ENCODE measurements at regions not wholly inside any gene's neighbourhood (a gene's known extent, or its start where the extent isn't known, plus 50 kb on each side); places are given as distances from the start of the nearest gene placed in this dataset.

- no peak for DNase-seq
Measured at GRCh38 chr10:131585761-131586160, 274.2 kb upstream of the TCERG1L start.

DNA sequence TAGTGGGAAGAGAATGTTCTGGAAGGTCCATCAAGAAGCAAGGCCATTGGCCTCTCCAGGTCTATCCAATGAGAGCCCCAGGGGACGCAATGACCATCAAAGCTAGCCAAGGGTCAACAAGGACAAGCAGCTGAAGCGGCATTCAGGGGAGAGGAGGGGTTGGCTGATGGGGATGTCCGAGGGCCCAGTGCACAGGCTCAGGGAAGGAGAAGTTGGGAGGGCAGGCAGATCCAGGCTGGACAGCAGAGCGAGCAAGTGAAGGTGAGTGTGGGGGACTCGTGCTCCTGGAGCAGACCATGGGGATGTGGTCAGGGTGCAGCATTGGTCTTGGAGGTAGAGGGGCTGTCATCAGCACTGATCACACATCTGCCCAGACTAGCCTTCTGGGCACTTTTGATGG is 275.4 kb upstream of the TCERG1L start:
- DNase-seq: no peak

- DNase-seq: no peak
Measured at GRCh38 chr10:131587976-131588680, 276.6 kb upstream of the TCERG1L start.

GRCh38 chr10:131588704-131589220 is 277.2 kb upstream of the TCERG1L start:
- no peak for DNase-seq

GRCh38 chr10:131590567-131590966 is 279.0 kb upstream of the TCERG1L start:
- no peak for DNase-seq

GRCh38 chr10:131591936-131592335 is 280.4 kb upstream of the TCERG1L start:
- DNase-seq: no peak

GRCh38 chr10:131609176-131609575 is 291.6 kb upstream of the PPP2R2D start:
- no peak for DNase-seq

- no peak for DNase-seq
Measured at GRCh38 chr10:131615150-131615549, 285.7 kb upstream of the PPP2R2D start.

DNA sequence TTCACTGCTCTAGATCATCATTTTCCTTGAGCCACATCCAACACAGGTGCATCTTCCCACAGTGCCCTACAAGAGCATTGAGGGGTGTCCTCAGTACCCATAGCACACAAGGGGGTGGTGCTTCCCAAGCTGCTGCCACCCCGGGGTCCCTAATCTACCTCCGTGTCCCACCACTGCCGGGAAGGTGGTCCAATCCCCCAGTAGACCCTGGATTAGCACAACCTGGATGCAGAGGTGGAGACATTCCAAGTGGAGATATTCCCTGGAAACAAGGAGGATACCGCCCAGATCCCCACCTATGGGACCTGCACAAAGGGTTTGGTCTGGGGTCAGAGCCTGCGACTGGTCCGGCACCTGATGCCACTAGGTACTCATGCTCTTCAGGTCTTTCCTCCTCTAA is 284.8 kb upstream of the PPP2R2D start:
- DNase-seq: no peak

DNA sequence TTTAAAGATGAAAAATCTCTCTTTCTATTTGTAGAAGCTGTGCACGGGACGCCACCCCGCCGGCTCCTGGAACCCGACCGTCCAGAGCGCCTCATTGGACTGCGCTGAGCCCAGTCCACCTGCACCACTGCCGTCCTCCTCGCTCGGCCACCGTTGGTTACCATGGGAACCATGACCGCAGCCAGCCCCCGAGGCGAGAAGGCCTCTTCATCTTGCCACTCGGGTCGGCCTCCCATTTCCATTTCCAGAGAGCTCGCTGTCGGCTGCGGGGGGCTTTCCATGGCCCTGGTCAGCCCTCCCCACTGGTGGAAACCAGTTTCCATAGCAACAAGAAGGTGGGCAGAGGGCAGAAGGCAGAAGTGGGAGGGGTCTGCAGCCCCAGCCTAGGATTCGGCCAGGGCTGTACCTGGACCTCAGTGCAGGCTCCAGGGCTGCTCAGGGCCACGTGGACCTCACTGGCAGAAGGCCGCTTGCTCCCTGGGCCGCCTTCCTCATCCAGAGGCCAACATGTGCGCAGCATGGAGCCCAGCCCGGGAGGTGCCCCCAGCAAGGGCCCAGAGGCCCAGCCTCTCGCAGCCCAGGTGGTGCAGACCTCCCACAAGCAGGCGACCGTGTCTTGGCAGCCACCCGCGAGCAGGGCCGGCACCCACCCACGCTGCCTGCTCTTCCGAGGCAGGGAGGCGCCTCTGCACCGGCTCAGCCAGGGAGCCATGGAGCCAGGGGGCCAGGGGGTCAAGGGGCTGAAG is 283.5 kb upstream of the PPP2R2D start:
- DNase-seq: no peak

DNA sequence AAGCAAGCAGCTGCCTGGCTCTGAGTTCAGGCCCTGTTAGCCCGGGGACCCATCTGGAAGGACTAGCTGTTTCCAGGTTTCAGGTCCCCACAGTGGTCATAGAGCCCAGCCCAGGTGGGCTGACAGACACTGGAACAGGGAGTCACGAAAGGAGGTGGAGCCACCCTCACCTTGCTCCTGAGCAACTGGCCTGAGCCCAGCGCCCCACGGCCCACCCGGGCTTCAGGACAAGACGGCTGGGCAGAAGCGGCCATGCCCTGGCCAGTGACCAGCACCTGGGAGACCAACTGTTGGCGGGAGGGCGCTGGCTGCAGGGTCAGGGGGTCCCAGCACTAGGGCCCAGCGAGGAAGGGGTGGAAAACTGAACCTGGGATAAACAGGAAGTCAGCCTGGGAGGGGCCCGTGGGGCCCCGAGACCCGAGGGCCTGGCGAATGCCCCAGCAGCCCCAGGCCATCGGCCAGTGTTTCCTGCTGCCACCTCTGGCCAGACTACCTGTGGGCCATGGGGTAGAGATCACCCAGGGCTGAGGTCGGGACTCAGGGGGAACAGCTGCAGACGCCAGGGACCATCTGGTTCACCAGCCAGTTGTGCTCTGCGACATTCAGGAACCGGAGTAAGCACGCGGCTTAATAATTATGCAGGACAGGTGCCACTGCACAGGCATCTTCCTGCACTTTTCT is 282.1 kb upstream of the PPP2R2D start:
- no peak for DNase-seq

DNA sequence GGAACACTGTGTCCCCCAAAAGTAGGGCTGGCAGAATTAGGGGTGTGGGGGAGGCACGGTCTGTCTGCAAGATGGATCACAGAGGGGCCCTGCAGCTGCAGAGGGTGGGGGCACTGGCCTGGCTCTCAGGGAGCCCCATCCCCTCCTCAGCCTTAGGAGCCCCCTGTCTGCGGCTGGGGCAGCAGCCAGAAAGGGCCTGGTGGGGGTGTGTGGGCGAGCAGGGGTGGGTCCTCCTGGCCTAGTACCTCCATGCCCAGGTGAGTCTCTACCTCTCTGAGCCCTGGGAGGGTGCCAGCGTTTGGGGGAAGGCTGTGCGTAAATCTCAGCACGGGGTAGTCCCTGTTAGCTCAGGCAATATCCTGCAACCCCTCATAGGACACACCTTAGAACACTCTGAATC is 280.5 kb upstream of the PPP2R2D start:
- DNase-seq: no peak

DNA sequence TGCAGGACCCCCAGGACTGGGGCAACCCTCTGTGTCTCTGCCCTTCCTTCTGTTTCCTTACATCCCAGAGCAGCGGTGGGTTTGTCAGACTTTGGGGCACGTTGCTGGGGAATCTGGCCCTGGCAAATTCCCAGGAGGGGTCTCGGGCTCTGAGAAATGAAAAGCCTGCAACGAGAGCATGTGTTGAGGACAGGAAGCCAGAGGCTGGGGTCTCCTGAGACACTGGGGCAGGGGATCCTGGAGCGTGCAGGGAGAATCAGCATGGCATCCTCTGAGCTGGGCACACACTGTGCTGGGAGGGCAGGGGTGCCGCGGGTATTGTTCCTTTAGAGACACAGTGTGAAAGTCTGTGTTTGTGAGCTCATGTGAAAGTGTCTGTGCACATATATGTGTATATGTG is 279.9 kb upstream of the PPP2R2D start:
- DNase-seq: no peak

DNA sequence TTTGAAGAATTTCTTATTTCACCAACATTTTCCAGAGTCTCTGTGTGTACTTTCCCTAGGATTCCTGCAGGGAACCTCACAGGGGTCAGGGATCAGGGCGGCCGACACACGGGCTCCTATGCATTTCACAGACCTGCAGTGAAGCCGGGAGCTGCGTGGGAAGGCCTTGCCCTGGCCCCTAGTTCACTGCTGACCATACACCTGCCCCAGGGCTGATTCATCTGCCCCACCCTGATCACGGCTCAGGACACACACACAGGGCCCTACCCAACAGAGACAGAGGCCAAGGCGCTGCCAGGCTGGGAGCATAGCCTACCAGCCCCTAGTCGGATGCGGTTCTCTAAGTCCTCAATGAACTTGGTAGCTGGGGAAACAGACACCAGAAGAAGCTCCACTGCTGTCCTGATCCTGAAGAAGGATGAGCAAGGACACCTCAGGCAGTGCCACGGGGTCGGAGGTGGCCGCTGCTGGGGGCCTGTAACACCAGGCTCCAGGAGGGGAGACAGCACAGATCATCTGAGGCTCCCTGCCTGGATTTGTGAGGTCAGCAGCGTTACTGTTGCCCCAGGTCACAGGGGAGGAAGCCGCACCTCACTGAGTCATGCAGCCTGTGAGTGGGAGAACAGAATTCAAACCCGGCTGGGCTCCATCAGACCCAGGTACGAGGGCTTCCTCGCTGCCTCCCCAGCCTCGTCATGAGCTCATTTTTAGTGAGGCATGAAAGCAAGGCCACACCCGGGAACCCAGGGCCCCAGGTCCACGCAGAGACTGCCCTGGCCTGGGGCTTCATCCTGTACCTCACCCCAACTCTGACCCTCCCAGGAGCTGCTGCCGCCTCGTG is 278.8 kb upstream of the PPP2R2D start:
- DNase-seq: no peak

DNA sequence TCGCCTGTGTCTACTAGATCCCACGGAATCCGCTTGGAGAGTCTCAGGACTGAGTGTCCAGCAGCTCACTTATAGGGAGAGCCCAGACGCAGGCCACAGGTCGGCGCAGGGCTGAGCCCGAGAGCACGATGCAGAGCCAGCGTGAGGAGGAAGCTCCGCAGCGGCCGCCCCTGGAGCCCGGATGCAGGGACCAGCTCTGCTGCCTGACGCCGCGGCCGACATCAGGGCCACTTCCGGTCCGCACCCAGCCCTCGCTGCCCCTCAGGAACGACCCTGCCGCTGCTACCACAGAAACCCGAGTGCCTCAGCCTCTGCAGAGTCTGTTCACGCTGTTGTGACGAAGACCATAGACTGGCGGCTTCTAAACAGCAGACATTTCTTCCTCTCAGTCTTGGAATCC is 275.8 kb upstream of the PPP2R2D start:
- no peak for DNase-seq

DNA sequence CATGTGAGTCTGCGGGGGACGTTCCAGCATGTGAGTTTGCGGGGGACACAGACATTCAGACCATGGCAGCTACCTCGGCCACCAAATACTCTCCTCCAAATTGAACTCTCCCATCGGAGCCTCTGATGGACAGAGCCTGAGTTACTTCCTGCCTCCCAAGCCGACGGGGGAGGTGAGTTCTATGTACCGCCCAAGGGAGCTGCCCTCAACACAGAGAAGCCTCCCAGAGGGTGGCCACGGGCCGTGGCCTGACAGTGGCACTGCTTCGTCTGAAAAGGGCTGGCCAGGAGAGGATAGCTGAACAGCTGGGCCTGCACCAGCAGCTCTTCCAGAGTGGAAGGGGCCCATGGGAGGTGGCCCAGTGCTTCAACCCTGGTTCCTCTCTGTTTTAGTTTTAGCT is 274.5 kb upstream of the PPP2R2D start:
- no peak for DNase-seq

GRCh38 chr10:131629026-131629770 is 271.6 kb upstream of the PPP2R2D start:
- DNase-seq: no peak

- DNase-seq: no peak
Measured at GRCh38 chr10:131630772-131631258, 270.0 kb upstream of the PPP2R2D start.

- DNase-seq: no peak
Measured at GRCh38 chr10:131631619-131632018, 269.2 kb upstream of the PPP2R2D start.

DNA sequence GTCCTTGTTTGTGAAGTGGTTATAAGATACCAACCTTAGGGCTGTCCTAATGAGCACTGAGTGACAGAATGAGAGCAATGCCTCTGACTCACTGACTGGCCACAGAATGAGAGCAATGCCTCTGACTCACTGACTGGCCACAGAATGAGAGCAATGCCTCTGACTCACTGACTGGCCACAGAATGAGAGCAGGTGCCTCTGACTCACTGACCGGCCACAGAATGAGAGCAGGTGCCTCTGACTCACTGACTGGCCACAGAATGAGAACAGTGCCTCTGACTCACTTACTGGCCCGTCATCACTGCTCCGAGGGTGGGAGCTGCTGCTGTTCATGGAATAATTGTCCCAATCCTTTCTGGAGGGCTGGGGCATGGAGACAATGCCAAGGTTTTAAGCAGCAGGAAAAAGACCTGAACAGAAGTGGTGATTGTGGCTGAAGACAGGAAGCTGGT is 265.2 kb upstream of the PPP2R2D start:
- DNase-seq: no peak

DNA sequence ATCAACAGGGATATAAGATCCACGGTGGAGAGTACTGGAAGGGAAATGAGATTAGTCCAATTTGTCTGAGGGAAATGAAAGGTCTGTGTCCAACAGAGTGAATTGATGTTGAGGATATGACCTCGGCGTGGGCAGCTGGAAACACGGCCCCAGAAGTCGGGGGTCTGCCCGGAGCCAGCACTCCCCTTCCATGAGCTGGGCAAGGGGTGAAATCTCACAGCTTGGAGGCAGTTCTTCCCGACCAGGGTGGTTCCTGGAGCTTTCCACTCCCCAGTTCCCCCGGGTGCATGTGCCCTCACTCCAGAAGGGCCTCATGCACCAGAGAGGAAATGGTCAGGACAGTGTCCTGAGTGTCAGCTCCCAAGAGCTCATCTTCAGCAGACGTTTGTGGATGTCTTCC is 264.7 kb upstream of the PPP2R2D start:
- no peak for DNase-seq
